ENCODE measurements at regions not wholly inside any gene's neighbourhood (a gene's known extent, or its start where the extent isn't known, plus 50 kb on each side); places are given as distances from the start of the nearest gene placed in this dataset.
"Not testable (repeated sequence)": the region's sequence is repeated elsewhere in the genome, so short reads cannot be mapped to it uniquely, and the experiment has no call there.

DNA sequence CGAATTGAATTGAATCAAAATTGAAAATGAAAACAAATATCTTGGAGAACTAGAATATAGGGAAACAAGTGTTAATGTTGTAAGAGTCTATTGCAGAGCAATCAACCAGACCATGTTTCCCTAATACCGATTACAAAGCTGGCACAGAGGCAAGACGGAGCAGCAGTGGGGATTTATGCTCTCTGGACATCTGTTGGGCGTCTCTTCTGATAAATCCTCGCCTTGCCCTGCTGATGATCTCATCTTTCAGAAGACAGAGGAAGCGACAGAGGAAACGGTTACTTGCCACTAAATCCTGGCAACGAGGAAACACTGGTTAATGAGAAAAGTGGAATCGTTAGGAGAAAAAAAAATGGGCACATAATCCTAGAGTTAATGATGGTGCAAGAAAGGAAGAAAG lies 112.4 kb upstream of the RRN3 start:
- H3K79me2 ChIP-seq (ENCODE audit: insufficient read depth, low read length); H3K4me1 Mint-ChIP-seq; H2AFZ ChIP-seq (ENCODE audit: insufficient read depth, low read depth, low read length, poor library complexity, severe bottlenecking); H4K20me1 ChIP-seq (ENCODE audit: insufficient read depth, low read length); H3K36me3 ChIP-seq (replicated peaks in 1 of 2; ENCODE audit: control insufficient read depth in 1 of 2, insufficient read depth in 2 of 2, low read length in 2 of 2); H3K4me3 ChIP-seq (replicated peaks in 1 of 3; ENCODE audit: low read depth in 2 of 3, low read length in 3 of 3); H3K27ac Mint-ChIP-seq; H3K4me1 ChIP-seq (ENCODE audit: control insufficient read depth in 1 of 2, insufficient read depth in 2 of 2, low read length in 2 of 2); H3K4me2 ChIP-seq (replicated peaks; ENCODE audit: extremely low read depth, low read length, poor library complexity, severe bottlenecking); H3K36me3 Mint-ChIP-seq; intact Hi-C loops (cut with micrococcal nuclease); H3K27me3 Mint-ChIP-seq (ENCODE audit: low read depth in 3 of 3); H3K9me3 Mint-ChIP-seq; H3K27ac ChIP-seq (ENCODE audit: low read depth in 1 of 2, low read length in 2 of 2); H3K9ac ChIP-seq (ENCODE audit: insufficient read depth, low read length, poor library complexity, severe bottlenecking); H3K9me3 ChIP-seq (replicated peaks in 1 of 2; ENCODE audit: control insufficient read depth in 1 of 2, insufficient read depth in 1 of 2, low read length in 2 of 2); H3K4me3 Mint-ChIP-seq; H3K27me3 ChIP-seq (ENCODE audit: control insufficient read depth in 2 of 2, insufficient read depth in 2 of 2, low read length in 2 of 2); DNase-seq: not testable (repeated sequence)
- no CpG with 5 or more reads among the region's 9 CpGs for WGBS (ENCODE audit: insufficient coverage)

DNA sequence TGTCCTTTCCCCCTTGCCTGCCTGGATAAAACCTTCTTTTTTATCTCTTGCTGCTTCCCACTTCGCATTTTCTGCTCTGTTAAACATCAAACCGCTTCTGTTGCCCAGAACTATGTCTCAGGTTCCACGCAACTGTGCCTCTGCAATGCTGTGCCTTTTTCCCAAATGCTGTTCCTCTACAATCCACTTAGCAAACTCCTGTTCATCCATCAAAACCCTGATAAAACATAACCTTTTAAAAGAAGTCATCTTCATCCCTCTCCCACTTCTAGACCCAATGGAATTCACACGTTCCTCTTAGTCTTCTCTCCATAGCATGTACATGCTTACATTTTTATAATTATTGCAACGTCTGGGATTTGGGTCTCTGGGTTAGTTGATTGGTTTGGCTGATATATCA lies 111.9 kb upstream of the RRN3 start:
- H2AFZ ChIP-seq (ENCODE audit: insufficient read depth, low read depth, low read length, poor library complexity, severe bottlenecking); intact Hi-C loops (cut with micrococcal nuclease); H3K36me3 ChIP-seq (replicated peaks in 1 of 2; ENCODE audit: control insufficient read depth in 1 of 2, insufficient read depth in 2 of 2, low read length in 2 of 2); H3K9me3 Mint-ChIP-seq; H4K20me1 ChIP-seq (ENCODE audit: insufficient read depth, low read length); H3K36me3 Mint-ChIP-seq; DNase-seq; H3K4me1 ChIP-seq (ENCODE audit: control insufficient read depth in 1 of 2, insufficient read depth in 2 of 2, low read length in 2 of 2); H3K9me3 ChIP-seq (replicated peaks in 1 of 2; ENCODE audit: control insufficient read depth in 1 of 2, insufficient read depth in 1 of 2, low read length in 2 of 2); H3K27ac ChIP-seq (ENCODE audit: low read depth in 1 of 2, low read length in 2 of 2); H3K4me2 ChIP-seq (replicated peaks; ENCODE audit: extremely low read depth, low read length, poor library complexity, severe bottlenecking); H3K27me3 Mint-ChIP-seq (ENCODE audit: low read depth in 3 of 3); H3K4me1 Mint-ChIP-seq; H3K4me3 Mint-ChIP-seq; H3K9ac ChIP-seq (ENCODE audit: insufficient read depth, low read length, poor library complexity, severe bottlenecking); H3K4me3 ChIP-seq (replicated peaks in 1 of 3; ENCODE audit: low read depth in 2 of 3, low read length in 3 of 3); H3K27me3 ChIP-seq (ENCODE audit: control insufficient read depth in 2 of 2, insufficient read depth in 2 of 2, low read length in 2 of 2); H3K79me2 ChIP-seq (ENCODE audit: insufficient read depth, low read length); H3K27ac Mint-ChIP-seq: not testable (repeated sequence)
- WGBS (ENCODE audit: insufficient coverage), result 100% methylated on average over 1 of the region's 5 CpGs

DNA sequence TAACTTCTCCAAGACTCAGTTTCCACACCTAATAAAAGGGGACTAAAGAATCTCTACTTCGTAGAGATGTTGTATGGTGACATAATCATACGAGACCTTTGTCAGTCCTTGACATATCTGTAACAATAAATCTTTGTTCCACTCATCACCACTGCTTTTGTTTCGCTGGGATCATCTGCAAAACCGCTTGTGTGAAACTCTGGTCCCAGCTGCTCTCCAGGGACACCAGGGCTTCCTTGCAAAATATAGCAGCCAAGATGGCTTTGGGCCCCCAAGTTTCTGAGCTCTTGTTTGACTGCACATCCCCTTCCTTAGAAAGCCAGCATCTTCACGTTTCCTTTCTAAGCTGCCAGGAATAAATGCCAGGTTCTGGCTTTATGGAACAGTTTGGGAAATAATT lies 110.5 kb upstream of the RRN3 start:
- WGBS (ENCODE audit: insufficient coverage), result no CpG with 5 or more reads among the region's 5 CpGs

DNA sequence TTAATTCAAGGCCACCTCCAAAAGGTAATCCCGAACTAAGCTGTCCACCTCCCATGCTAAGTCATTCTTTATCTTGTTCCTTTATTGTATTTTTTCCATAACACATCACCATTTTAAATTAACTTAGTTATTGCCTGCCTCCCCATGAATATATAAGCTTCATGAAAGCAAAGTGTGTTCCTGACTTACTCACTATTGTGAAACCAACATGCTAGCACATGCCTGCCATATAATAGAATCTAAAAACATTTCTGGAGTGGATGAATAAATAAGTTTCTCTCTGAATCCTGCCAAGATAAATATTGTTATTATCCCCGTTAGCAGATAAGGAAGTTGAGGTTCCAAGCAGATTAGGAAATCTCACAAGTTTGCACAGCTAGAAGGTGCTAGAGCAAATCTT lies 98.7 kb upstream of the RRN3 start:
- H3K4me1 ChIP-seq (ENCODE audit: control insufficient read depth in 1 of 2, insufficient read depth in 2 of 2, low read length in 2 of 2); DNase-seq; H3K4me2 ChIP-seq (replicated peaks; ENCODE audit: extremely low read depth, low read length, poor library complexity, severe bottlenecking); H3K27ac ChIP-seq (ENCODE audit: low read depth in 1 of 2, low read length in 2 of 2); H2AFZ ChIP-seq (ENCODE audit: insufficient read depth, low read depth, low read length, poor library complexity, severe bottlenecking); H3K4me3 Mint-ChIP-seq; H3K9me3 Mint-ChIP-seq; H3K9ac ChIP-seq (ENCODE audit: insufficient read depth, low read length, poor library complexity, severe bottlenecking); H3K4me3 ChIP-seq (replicated peaks in 1 of 3; ENCODE audit: low read depth in 2 of 3, low read length in 3 of 3); H3K36me3 ChIP-seq (replicated peaks in 1 of 2; ENCODE audit: control insufficient read depth in 1 of 2, insufficient read depth in 2 of 2, low read length in 2 of 2); intact Hi-C loops (cut with micrococcal nuclease); H3K36me3 Mint-ChIP-seq; H3K27me3 Mint-ChIP-seq (ENCODE audit: low read depth in 3 of 3); H3K27ac Mint-ChIP-seq; H3K27me3 ChIP-seq (ENCODE audit: control insufficient read depth in 2 of 2, insufficient read depth in 2 of 2, low read length in 2 of 2); H4K20me1 ChIP-seq (ENCODE audit: insufficient read depth, low read length); H3K79me2 ChIP-seq (ENCODE audit: insufficient read depth, low read length); H3K9me3 ChIP-seq (replicated peaks in 1 of 2; ENCODE audit: control insufficient read depth in 1 of 2, insufficient read depth in 1 of 2, low read length in 2 of 2); H3K4me1 Mint-ChIP-seq: not testable (repeated sequence)
- WGBS (ENCODE audit: insufficient coverage), result no CpG with 5 or more reads among the region's 2 CpGs

More for the DNA sequence above, 110.5 kb upstream of the RRN3 start:
- DNase-seq; H3K27me3 Mint-ChIP-seq (ENCODE audit: low read depth in 3 of 3); H3K27me3 ChIP-seq (ENCODE audit: control insufficient read depth in 2 of 2, insufficient read depth in 2 of 2, low read length in 2 of 2); H3K4me1 ChIP-seq (ENCODE audit: control insufficient read depth in 1 of 2, insufficient read depth in 2 of 2, low read length in 2 of 2); H3K27ac ChIP-seq (ENCODE audit: low read depth in 1 of 2, low read length in 2 of 2); H3K36me3 Mint-ChIP-seq; H3K27ac Mint-ChIP-seq; H3K36me3 ChIP-seq (replicated peaks in 1 of 2; ENCODE audit: control insufficient read depth in 1 of 2, insufficient read depth in 2 of 2, low read length in 2 of 2); H3K9me3 Mint-ChIP-seq; H3K4me3 Mint-ChIP-seq; H2AFZ ChIP-seq (ENCODE audit: insufficient read depth, low read depth, low read length, poor library complexity, severe bottlenecking); intact Hi-C loops (cut with micrococcal nuclease); H3K4me3 ChIP-seq (replicated peaks in 1 of 3; ENCODE audit: low read depth in 2 of 3, low read length in 3 of 3); H3K4me2 ChIP-seq (replicated peaks; ENCODE audit: extremely low read depth, low read length, poor library complexity, severe bottlenecking); H3K9me3 ChIP-seq (replicated peaks in 1 of 2; ENCODE audit: control insufficient read depth in 1 of 2, insufficient read depth in 1 of 2, low read length in 2 of 2); H3K9ac ChIP-seq (ENCODE audit: insufficient read depth, low read length, poor library complexity, severe bottlenecking); H4K20me1 ChIP-seq (ENCODE audit: insufficient read depth, low read length); H3K4me1 Mint-ChIP-seq; H3K79me2 ChIP-seq (ENCODE audit: insufficient read depth, low read length): not testable (repeated sequence)

DNA sequence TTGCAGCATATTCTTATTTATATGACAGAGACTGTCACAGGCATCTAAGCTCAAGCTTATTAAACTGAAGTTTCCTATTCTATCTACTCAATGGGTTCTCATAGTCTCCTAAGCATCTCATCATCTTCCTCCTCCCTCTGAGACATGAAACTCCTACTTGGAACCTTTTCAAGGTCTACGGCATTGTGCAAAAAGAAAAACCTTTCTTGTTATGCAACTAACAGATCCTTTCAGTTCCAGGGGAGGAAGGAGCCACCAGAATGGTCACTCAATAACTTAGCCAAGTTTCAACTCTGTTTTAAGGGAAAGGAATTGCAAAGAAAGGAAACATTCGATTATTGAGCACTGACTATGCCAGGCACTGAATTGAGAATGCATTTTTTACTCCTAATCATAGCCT lies 98.1 kb upstream of the RRN3 start:
- H3K27me3 ChIP-seq (ENCODE audit: control insufficient read depth in 2 of 2, insufficient read depth in 2 of 2, low read length in 2 of 2); H3K4me1 ChIP-seq (ENCODE audit: control insufficient read depth in 1 of 2, insufficient read depth in 2 of 2, low read length in 2 of 2); H3K4me3 Mint-ChIP-seq; H3K79me2 ChIP-seq (ENCODE audit: insufficient read depth, low read length); H3K36me3 Mint-ChIP-seq; H3K36me3 ChIP-seq (replicated peaks in 1 of 2; ENCODE audit: control insufficient read depth in 1 of 2, insufficient read depth in 2 of 2, low read length in 2 of 2); H3K4me3 ChIP-seq (replicated peaks in 1 of 3; ENCODE audit: low read depth in 2 of 3, low read length in 3 of 3); DNase-seq; intact Hi-C loops (cut with micrococcal nuclease); H4K20me1 ChIP-seq (ENCODE audit: insufficient read depth, low read length); H3K9ac ChIP-seq (ENCODE audit: insufficient read depth, low read length, poor library complexity, severe bottlenecking); H3K27ac Mint-ChIP-seq; H3K4me1 Mint-ChIP-seq; H3K9me3 ChIP-seq (replicated peaks in 1 of 2; ENCODE audit: control insufficient read depth in 1 of 2, insufficient read depth in 1 of 2, low read length in 2 of 2); H2AFZ ChIP-seq (ENCODE audit: insufficient read depth, low read depth, low read length, poor library complexity, severe bottlenecking); H3K27ac ChIP-seq (ENCODE audit: low read depth in 1 of 2, low read length in 2 of 2); H3K4me2 ChIP-seq (replicated peaks; ENCODE audit: extremely low read depth, low read length, poor library complexity, severe bottlenecking); H3K27me3 Mint-ChIP-seq (ENCODE audit: low read depth in 3 of 3); H3K9me3 Mint-ChIP-seq: not testable (repeated sequence)
- no CpG with 5 or more reads among the region's 2 CpGs for WGBS (ENCODE audit: insufficient coverage)
